ENCODE measurements at regions not wholly inside any gene's neighbourhood (a gene's known extent, or its start where the extent isn't known, plus 50 kb on each side); places are given as distances from the start of the nearest gene placed in this dataset.

- DNase-seq (ENCODE audit: low read depth, low spot score), result no peak
- no peak overlapping the region for H3K9ac ChIP-seq (ENCODE audit: control insufficient read depth, extremely low read depth, insufficient read depth, low read length)
- H3K27ac ChIP-seq (ENCODE audit: control insufficient read depth, insufficient read depth, low read length), result no peak overlapping the region
- FAIRE-seq, result no peak
- H3K4me2 ChIP-seq (ENCODE audit: control insufficient read depth, extremely low read depth, insufficient read depth, low read depth, low read length), result no peak overlapping the region
- H3K4me1 ChIP-seq (ENCODE audit: control insufficient read depth, extremely low read depth, insufficient read depth, low read length), result peaks cover 23% of the 10 kb centered on the region
- H3K4me3 ChIP-seq (ENCODE audit: control insufficient read depth in 2 of 3, extremely low read depth in 1 of 3, insufficient read depth in 2 of 3, low read depth in 1 of 3, low read length in 3 of 3), result no peak overlapping the region
- H4K20me1 ChIP-seq (ENCODE audit: control insufficient read depth, extremely low read depth, insufficient read depth, low read length), result no peaks in the 10 kb centered on the region
- H2AFZ ChIP-seq (ENCODE audit: control insufficient read depth, low read length), result no peak overlapping the region
- no peaks in the 10 kb centered on the region for H3K36me3 ChIP-seq (ENCODE audit: control insufficient read depth in 2 of 2, extremely low read depth in 1 of 2, insufficient read depth in 2 of 2, low read length in 2 of 2)
- no peaks in the 10 kb centered on the region for H3K9me1 ChIP-seq (ENCODE audit: control insufficient read depth, extremely low read depth, insufficient read depth, low read length)
- TF ChIP-seq EZH2 (IDR thresholded peaks at IDR 0.05; ENCODE audit: low read length), result no peak
- TF ChIP-seq, protein P1, sequence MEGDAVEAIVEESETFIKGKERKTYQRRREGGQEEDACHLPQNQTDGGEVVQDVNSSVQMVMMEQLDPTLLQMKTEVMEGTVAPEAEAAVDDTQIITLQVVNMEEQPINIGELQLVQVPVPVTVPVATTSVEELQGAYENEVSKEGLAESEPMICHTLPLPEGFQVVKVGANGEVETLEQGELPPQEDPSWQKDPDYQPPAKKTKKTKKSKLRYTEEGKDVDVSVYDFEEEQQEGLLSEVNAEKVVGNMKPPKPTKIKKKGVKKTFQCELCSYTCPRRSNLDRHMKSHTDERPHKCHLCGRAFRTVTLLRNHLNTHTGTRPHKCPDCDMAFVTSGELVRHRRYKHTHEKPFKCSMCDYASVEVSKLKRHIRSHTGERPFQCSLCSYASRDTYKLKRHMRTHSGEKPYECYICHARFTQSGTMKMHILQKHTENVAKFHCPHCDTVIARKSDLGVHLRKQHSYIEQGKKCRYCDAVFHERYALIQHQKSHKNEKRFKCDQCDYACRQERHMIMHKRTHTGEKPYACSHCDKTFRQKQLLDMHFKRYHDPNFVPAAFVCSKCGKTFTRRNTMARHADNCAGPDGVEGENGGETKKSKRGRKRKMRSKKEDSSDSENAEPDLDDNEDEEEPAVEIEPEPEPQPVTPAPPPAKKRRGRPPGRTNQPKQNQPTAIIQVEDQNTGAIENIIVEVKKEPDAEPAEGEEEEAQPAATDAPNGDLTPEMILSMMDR (optimal IDR thresholded peaks at IDR 0.05 in 1 of 3, IDR thresholded peaks at IDR 0.05 in 1 of 3, conservative IDR thresholded peaks at IDR 0.05 in 1 of 3; ENCODE audit: extremely low read depth in 1 of 3, insufficient read depth in 2 of 3, low read length in 3 of 3), result no peak
- no peaks in the 10 kb centered on the region for H3K9me3 ChIP-seq (ENCODE audit: control insufficient read depth, low read depth, low read length)
- H3K79me2 ChIP-seq (ENCODE audit: control insufficient read depth, insufficient read depth, low read length), result no peaks in the 10 kb centered on the region
- dilution Hi-C loops (cut with MboI; ENCODE audit: extremely low pct_ligation_motif_present, low sequenced_read_pairs), result no loop called here
- H3K27me3 ChIP-seq (ENCODE audit: control insufficient read depth, extremely low read depth, insufficient read depth, low read length), result no peaks in the 10 kb centered on the region
Measured at GRCh38 chr12:47025349-47025748, 54.1 kb upstream of the PCED1B start.

GRCh38 chr12:47025798-47026197 lies 53.6 kb upstream of the PCED1B start:
- no peak for DNase-seq (ENCODE audit: low read depth, low spot score)
- no peak overlapping the region for H3K4me2 ChIP-seq (ENCODE audit: control insufficient read depth, extremely low read depth, insufficient read depth, low read depth, low read length)
- H3K27me3 ChIP-seq (ENCODE audit: control insufficient read depth, extremely low read depth, insufficient read depth, low read length), result no peaks in the 10 kb centered on the region
- no peaks in the 10 kb centered on the region for H3K79me2 ChIP-seq (ENCODE audit: control insufficient read depth, insufficient read depth, low read length)
- H3K9me1 ChIP-seq (ENCODE audit: control insufficient read depth, extremely low read depth, insufficient read depth, low read length), result no peaks in the 10 kb centered on the region
- no peak overlapping the region for H2AFZ ChIP-seq (ENCODE audit: control insufficient read depth, low read length)
- H3K9ac ChIP-seq (ENCODE audit: control insufficient read depth, extremely low read depth, insufficient read depth, low read length), result no peak overlapping the region
- peak; percentile 13 for FAIRE-seq
- peaks cover 23% of the 10 kb centered on the region for H3K4me1 ChIP-seq (ENCODE audit: control insufficient read depth, extremely low read depth, insufficient read depth, low read length)
- H3K27ac ChIP-seq (ENCODE audit: control insufficient read depth, insufficient read depth, low read length), result no peak overlapping the region
- no peak overlapping the region for H3K4me3 ChIP-seq (ENCODE audit: control insufficient read depth in 2 of 3, extremely low read depth in 1 of 3, insufficient read depth in 2 of 3, low read depth in 1 of 3, low read length in 3 of 3)
- TF ChIP-seq EZH2 (IDR thresholded peaks at IDR 0.05; ENCODE audit: low read length), result no peak
- TF ChIP-seq, protein P1 (optimal IDR thresholded peaks at IDR 0.05 in 1 of 3, IDR thresholded peaks at IDR 0.05 in 1 of 3, conservative IDR thresholded peaks at IDR 0.05 in 1 of 3; ENCODE audit: extremely low read depth in 1 of 3, insufficient read depth in 2 of 3, low read length in 3 of 3), result no peak
- no peaks in the 10 kb centered on the region for H3K36me3 ChIP-seq (ENCODE audit: control insufficient read depth in 2 of 2, extremely low read depth in 1 of 2, insufficient read depth in 2 of 2, low read length in 2 of 2)
- H4K20me1 ChIP-seq (ENCODE audit: control insufficient read depth, extremely low read depth, insufficient read depth, low read length), result no peaks in the 10 kb centered on the region
- H3K9me3 ChIP-seq (ENCODE audit: control insufficient read depth, low read depth, low read length), result no peaks in the 10 kb centered on the region
- dilution Hi-C loops (cut with MboI; ENCODE audit: extremely low pct_ligation_motif_present, low sequenced_read_pairs), result no loop called here
